SK-N-MC (cell line): ENCODE measurements at regions not wholly inside any gene's neighbourhood (a gene's known extent, or its start where the extent isn't known, plus 50 kb on each side); places are given as distances from the start of the nearest gene placed in this dataset.

Source experiments
- EZH2 ChIP-seq: fragments of 200-600 bp; sonication (generic); IDR thresholded peaks from one replicate; pipeline ENCODE4 v1.6.1; 2017; ENCODE audit warnings: antibody characterized with exemption
- FOXP2 ChIP-seq: optimal IDR thresholded peaks from 2 replicates; pipeline ENCODE3; 2011; ENCODE audit warnings: mild to moderate bottlenecking, moderate library complexity; ENCODE audit not compliant: insufficient read depth; ENCODE audit errors: extremely low read length, control extremely low read depth
- POLR2AphosphoS5 ChIP-seq: IDR thresholded peaks from 2 replicates; pipeline ENCODE4 v1.6.1; 2012; ENCODE audit warnings: mild to moderate bottlenecking, low read depth, low read length, borderline replicate concordance

DNA sequence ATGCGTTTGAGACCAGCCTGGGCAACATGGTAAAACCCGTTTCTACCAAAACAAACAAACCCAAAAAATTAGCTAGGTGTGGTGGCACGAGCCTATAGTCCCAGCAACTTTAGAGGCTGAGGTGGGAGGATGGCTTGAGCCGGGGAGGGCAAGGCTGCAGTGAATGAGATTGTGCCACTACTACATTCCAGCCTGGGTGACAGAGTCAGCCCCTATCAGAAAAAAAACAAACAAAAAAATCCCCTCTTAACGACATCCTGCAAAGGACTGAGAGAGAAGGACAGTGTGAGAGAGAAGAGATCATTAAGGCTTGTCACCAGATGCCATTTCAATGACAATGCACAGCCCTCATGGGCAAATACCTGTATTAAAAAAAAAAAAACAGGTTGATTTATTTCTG lies 266.7 kb upstream of the ATP10A start:
- TF ChIP-seq EZH2 = no peak
- TF ChIP-seq FOXP2 = no peak
- TF ChIP-seq POLR2AphosphoS5 = no peak
